ENCODE measurements at regions not wholly inside any gene's neighbourhood (a gene's known extent, or its start where the extent isn't known, plus 50 kb on each side); places are given as distances from the start of the nearest gene placed in this dataset.

DNA sequence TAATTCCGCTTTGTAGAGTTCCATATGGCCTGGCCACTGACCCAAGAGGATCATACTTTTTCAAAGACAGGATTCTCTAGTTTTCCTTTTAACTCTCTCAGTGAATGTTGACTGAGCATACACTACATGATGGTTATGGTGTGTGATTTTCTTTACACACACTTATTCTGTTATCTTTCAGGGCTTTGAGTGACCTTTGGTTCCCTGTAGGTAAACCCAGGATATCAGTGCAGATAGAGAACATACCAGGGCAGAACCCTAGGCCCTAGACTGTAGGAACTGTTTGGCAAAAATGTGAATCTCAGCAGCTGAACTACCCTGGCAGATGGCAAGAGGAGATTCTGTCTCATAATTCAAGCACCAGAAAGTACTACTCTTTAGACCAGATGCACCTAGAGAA is 159.6 kb downstream of the KCNA5 start:
- Histone ChIP-seq H3K27me3 (replicated peaks; ENCODE audit: control insufficient read depth, insufficient read depth, low read length) (no peaks in the 10 kb centered on the region), H3K4me3 (ENCODE audit: low read depth, low read length) (no peak overlapping the region), H3K9me3 (no peaks in the 10 kb centered on the region), H3K4me1 (peaks cover 33% of the 10 kb centered on the region), H3K36me3 (ENCODE audit: control insufficient read depth, insufficient read depth, low read length) (0 out of 2 replicates have a peak, but pooled peaks cover 1% of the 10 kb centered on the region)
- Mint-ChIP-seq H3K9me3 (ENCODE audit: unreplicated experiment) (peaks cover 8% of the 10 kb centered on the region), H3K36me3 (ENCODE audit: insufficient read depth, unreplicated experiment) (peaks cover 5% of the 10 kb centered on the region), H3K27me3 (ENCODE audit: insufficient read depth, unreplicated experiment) (no peaks in the 10 kb centered on the region), H3K27ac (ENCODE audit: unreplicated experiment) (peak overlapping the region; percentile 57), H3K4me3 (ENCODE audit: unreplicated experiment) (no peak overlapping the region), H3K4me1 (ENCODE audit: low read depth, unreplicated experiment) (peaks cover 36% of the 10 kb centered on the region)
- intact Hi-C loops (cut with micrococcal nuclease; ENCODE audit: unreplicated experiment), result loop anchor here (1.0 to 10.0 kb wide), 7 partner anchors 41 to 442 kb away; no protein-coding TSS in a partner anchor
- peak; percentile 52 to 71 for DNase-seq
- TF ChIP-seq, protein P1, sequence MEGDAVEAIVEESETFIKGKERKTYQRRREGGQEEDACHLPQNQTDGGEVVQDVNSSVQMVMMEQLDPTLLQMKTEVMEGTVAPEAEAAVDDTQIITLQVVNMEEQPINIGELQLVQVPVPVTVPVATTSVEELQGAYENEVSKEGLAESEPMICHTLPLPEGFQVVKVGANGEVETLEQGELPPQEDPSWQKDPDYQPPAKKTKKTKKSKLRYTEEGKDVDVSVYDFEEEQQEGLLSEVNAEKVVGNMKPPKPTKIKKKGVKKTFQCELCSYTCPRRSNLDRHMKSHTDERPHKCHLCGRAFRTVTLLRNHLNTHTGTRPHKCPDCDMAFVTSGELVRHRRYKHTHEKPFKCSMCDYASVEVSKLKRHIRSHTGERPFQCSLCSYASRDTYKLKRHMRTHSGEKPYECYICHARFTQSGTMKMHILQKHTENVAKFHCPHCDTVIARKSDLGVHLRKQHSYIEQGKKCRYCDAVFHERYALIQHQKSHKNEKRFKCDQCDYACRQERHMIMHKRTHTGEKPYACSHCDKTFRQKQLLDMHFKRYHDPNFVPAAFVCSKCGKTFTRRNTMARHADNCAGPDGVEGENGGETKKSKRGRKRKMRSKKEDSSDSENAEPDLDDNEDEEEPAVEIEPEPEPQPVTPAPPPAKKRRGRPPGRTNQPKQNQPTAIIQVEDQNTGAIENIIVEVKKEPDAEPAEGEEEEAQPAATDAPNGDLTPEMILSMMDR (IDR thresholded peaks at IDR 0.05; ENCODE audit: insufficient read depth in 1 of 2, low read depth in 1 of 2, low read length in 1 of 2, severe bottlenecking in 1 of 2, unreplicated experiment in 1 of 2), result no peak
- CTCF ChIA-PET, result interaction anchor here (0.9 kb wide), 1 partner anchor 225 kb away, joined by 3 read pairs; no protein-coding TSS in a partner anchor
- POLR2A ChIA-PET, result no interaction called here
- no TSS peak for BruUV-seq (replicated peaks)

DNA sequence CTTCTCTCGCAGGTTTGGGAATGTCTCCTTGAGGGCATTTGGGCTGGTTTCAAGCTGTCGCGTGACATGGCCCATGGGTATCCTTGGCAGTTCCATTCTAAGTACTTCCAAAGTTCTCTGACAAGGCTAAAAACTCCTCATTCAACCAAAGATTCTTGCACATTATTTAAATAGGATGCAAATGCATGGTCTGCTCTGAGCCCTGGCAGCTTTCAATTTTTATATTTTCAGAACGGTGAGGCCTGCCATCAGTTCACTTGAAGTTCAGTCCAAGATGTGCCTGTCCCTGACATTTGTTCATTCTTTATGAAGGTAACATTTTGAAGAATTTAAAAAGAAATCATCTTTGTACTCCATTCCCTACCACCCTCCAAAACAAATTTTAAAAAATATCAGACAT is 160.0 kb downstream of the KCNA5 start:
- intact Hi-C loops (cut with micrococcal nuclease; ENCODE audit: unreplicated experiment), result loop anchor here (1.0 to 10.0 kb wide), 7 partner anchors 41 to 441 kb away; no protein-coding TSS in a partner anchor
- 0 out of 2 replicates have a peak, but pooled peaks cover 1% of the 10 kb centered on the region for H3K36me3 ChIP-seq (ENCODE audit: control insufficient read depth, insufficient read depth, low read length)
- TF ChIP-seq, protein P1 (IDR thresholded peaks at IDR 0.05; ENCODE audit: insufficient read depth in 1 of 2, low read depth in 1 of 2, low read length in 1 of 2, severe bottlenecking in 1 of 2, unreplicated experiment in 1 of 2), result no peak
- H3K27me3 Mint-ChIP-seq (ENCODE audit: insufficient read depth, unreplicated experiment), result no peaks in the 10 kb centered on the region
- CTCF ChIA-PET, result interaction anchor here (0.9 kb wide), 1 partner anchor 225 kb away, joined by 3 read pairs; no protein-coding TSS in a partner anchor
- H3K4me3 Mint-ChIP-seq (ENCODE audit: unreplicated experiment), result no peak overlapping the region
- peaks cover 33% of the 10 kb centered on the region for H3K4me1 ChIP-seq
- H3K36me3 Mint-ChIP-seq (ENCODE audit: insufficient read depth, unreplicated experiment), result peaks cover 5% of the 10 kb centered on the region
- H3K27ac Mint-ChIP-seq (ENCODE audit: unreplicated experiment), result peak overlapping the region; percentile 57
- no TSS peak for BruUV-seq (replicated peaks)
- H3K27me3 ChIP-seq (replicated peaks; ENCODE audit: control insufficient read depth, insufficient read depth, low read length), result no peaks in the 10 kb centered on the region
- DNase-seq, result no peak
- peaks cover 13% of the 10 kb centered on the region for H3K9me3 Mint-ChIP-seq (ENCODE audit: unreplicated experiment)
- no peaks in the 10 kb centered on the region for H3K9me3 ChIP-seq
- peaks cover 36% of the 10 kb centered on the region for H3K4me1 Mint-ChIP-seq (ENCODE audit: low read depth, unreplicated experiment)
- H3K4me3 ChIP-seq (ENCODE audit: low read depth, low read length), result no peak overlapping the region
- POLR2A ChIA-PET, result no interaction called here

GRCh38 chr12:5204271-5204670 is 160.6 kb downstream of the KCNA5 start:
- H3K27me3 Mint-ChIP-seq (ENCODE audit: insufficient read depth, unreplicated experiment), result no peaks in the 10 kb centered on the region
- ChIA-PET POLR2A (no interaction called here), CTCF (no interaction called here)
- TF ChIP-seq, protein P1 (IDR thresholded peaks at IDR 0.05; ENCODE audit: insufficient read depth in 1 of 2, low read depth in 1 of 2, low read length in 1 of 2, severe bottlenecking in 1 of 2, unreplicated experiment in 1 of 2), result no peak
- no peak for DNase-seq
- H3K27me3 ChIP-seq (replicated peaks; ENCODE audit: control insufficient read depth, insufficient read depth, low read length), result no peaks in the 10 kb centered on the region
- peaks cover 5% of the 10 kb centered on the region for H3K36me3 Mint-ChIP-seq (ENCODE audit: insufficient read depth, unreplicated experiment)
- H3K4me3 ChIP-seq (ENCODE audit: low read depth, low read length), result no peak overlapping the region
- H3K4me3 Mint-ChIP-seq (ENCODE audit: unreplicated experiment), result no peak overlapping the region
- H3K27ac Mint-ChIP-seq (ENCODE audit: unreplicated experiment), result no peak overlapping the region
- no peaks in the 10 kb centered on the region for H3K9me3 ChIP-seq
- BruUV-seq (replicated peaks), result no TSS peak
- H3K4me1 ChIP-seq, result peaks cover 33% of the 10 kb centered on the region
- peaks cover 17% of the 10 kb centered on the region for H3K9me3 Mint-ChIP-seq (ENCODE audit: unreplicated experiment)
- peaks cover 36% of the 10 kb centered on the region for H3K4me1 Mint-ChIP-seq (ENCODE audit: low read depth, unreplicated experiment)
- intact Hi-C loops (cut with micrococcal nuclease; ENCODE audit: unreplicated experiment), result loop anchor here (5.0 to 10.0 kb wide), 2 partner anchors 88 to 441 kb away; no protein-coding TSS in a partner anchor
- 0 out of 2 replicates have a peak, but pooled peaks cover 1% of the 10 kb centered on the region for H3K36me3 ChIP-seq (ENCODE audit: control insufficient read depth, insufficient read depth, low read length)
